ENCODE measurements at regions not wholly inside any gene's neighbourhood (a gene's known extent, or its start where the extent isn't known, plus 50 kb on each side); places are given as distances from the start of the nearest gene placed in this dataset.

DNA sequence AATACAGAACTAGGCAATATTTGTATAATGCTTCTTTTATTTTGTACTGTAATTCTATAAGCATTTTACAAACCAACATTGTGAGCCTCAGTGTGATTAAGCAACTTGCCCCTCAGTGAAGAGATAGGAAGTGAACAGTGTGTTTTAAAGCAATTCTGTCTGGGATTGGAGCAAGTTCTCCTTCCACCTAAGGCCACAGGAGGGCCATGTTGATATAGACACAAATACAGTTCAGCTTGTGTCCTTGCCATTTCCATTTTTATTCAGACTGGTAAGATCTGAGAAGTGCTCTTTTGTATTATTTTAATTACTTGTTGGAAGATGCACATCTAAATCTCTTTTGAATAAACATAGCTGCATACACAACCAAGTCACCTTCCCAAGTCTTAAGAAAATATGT, 416.3 kb upstream of the COBL start:
- H3K4me3 ChIP-seq (ENCODE audit: low read depth, low read length): no peak overlapping the region

DNA sequence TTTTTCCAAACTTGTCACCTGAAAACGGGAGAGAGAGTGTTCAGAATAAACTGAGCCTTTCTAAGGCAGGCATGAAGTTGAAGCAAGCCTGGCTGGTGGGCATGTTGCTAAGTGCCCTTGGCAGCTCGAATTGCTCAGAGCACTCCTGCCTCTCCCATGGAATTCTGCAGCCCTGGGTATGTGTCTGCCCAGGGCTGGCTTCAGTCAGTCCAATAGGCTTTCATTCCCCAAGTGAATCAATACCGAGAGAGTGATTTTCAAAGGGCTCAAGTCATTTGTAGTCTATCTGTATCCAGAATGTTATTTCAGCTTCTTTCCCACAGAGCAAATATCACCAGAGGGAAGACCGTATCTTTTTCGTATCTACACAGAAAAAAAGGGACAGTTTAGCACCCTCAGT, 415.5 kb upstream of the COBL start:
- H3K4me3 ChIP-seq (ENCODE audit: low read depth, low read length): no peak overlapping the region

DNA sequence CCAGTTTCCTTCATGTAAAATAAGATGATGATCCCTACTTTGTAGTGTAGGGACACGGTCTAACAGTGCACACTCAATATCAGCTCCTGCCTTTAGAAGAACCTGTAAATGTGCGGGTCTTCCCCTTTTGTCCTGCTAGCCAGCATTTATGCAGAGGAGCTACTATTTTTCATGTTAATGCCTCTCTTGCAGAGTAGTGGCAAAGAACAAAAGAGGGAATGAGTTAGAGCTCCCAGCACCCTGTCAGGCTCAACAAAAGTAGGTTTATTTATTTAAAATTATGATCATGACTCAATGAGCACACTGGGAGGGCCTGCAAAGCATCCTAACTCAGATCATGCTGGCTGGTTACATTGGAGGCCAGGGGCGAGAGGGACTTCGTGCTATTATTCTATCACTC, 414.5 kb upstream of the COBL start:
- no peak overlapping the region for H3K4me3 ChIP-seq (ENCODE audit: low read depth, low read length)

DNA sequence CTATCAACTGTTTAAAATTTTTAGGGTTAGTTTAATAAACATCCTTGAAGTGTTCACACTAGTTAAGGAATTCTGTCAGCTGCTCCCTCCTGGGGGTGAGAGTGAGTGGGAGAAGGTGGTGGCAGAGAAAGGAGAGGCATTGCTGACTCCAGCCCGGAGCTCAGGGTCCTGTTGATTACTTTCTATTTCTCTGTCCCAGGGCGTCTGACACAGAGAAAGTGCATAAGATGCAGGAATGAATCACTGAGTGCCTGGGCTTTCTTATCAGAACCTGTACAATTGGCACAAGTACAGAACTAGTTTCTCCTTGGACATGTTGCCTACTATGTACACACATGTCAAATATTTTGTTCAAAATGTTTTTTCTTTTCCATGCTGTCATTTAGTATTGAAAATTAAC, 410.8 kb upstream of the COBL start:
- no peak overlapping the region for H3K4me3 ChIP-seq (ENCODE audit: low read depth, low read length)

DNA sequence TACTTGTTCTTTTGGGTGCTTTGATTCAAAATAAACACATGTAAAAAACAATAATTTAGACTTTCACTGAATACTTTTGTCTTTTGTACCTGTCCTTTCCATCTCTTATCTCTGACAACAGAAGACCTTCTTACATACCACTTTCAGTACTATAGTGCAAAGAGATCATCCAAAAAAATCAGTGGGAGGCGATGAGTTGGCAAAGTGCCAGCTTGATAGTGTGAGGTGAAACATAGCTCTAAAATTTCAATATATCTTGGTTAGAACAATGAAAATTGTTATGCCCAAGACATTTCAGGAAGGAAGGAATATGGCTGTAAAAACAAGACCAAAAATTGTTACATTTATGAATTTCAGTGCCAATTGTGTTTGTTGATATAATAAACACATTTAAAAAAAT, 390.2 kb upstream of the COBL start:
- no peak overlapping the region for H3K4me3 ChIP-seq (ENCODE audit: low read depth, low read length)

DNA sequence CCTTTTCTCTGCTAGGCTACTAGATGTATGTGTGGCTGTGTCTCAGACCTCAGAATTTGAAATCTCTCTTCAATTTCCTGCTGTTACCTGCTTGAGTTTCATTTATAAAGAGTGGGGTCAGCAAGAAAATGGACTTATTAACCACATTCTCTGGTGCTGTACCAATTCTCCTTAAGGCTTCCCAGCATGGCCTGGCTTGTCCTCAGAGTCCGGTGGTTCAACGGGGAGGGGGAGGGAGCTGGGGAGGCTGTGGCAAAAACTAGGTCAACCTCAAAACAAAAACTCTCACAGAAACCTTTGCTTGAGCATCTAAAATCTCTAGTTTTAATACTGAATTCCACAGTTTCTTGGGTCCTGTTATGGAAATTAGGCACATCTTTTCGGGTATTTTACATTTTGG, 389.1 kb upstream of the COBL start:
- no peak overlapping the region for H3K4me3 ChIP-seq (ENCODE audit: low read depth, low read length)

- no peak overlapping the region for H3K4me3 ChIP-seq (ENCODE audit: low read depth, low read length)
These were observed 386.1 kb upstream of the COBL start for GRCh38 chr7:51702673-51703072.

DNA sequence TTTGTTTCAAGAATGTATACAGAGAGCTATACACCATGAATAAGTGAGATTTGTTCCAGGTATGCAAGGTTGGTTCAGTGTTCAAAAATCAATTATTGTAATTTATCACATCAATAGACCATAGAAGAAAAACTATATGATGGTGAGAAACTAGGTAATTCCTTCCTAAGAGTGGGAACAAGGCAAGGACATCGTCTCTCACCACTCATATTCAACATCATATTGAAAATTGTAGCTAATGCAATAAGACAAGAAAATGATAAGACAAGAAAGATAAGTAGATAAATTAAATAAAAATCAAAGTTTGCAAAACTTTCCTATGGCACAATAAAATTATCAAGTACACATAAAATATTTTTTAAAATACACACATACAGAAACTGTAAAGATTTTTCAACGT, 385.3 kb upstream of the COBL start:
- H3K4me3 ChIP-seq (ENCODE audit: low read depth, low read length): no peak overlapping the region

- H3K4me3 ChIP-seq (ENCODE audit: low read depth, low read length): no peak overlapping the region
These were observed 384.1 kb upstream of the COBL start for GRCh38 chr7:51700593-51701215.

DNA sequence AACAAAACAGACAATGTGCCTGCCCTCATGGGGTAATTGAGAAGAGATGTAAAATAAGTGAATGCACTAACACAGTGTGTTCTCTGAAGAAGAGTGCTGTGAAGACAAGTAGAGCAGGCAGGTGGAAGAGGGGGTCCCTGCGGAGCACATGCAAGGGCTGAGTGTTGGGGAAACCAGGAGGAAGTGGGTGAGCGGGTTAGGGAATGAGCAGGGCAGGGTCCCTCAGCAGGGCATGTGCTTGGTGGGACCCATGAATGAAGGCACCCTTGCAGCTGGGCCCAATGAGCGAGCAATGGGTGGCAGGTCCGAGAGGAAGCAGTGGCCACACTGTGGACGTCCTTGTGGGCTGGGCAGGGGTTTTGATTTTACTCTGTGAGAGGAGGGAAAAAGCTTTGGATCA, 376.6 kb upstream of the COBL start:
- no peak overlapping the region for H3K4me3 ChIP-seq (ENCODE audit: low read depth, low read length)

DNA sequence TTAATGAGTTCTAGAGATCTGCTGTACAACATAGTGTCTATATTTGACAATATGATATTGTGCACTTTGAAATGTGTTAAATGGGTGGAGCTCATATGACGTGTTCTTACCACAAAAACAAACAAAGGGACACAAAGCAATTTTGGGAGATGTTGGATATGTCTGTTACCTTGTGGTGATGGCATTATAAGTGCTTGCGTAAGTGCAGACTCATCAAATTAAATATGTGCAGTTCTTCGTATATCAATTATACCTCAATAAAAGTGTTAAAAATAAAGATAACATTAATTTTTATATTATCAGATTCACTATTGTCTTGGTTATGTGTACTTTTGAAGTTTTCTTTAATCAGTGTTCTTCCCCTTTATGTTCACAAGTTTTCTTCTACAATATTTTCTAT, 372.9 kb upstream of the COBL start:
- no peak overlapping the region for H3K4me3 ChIP-seq (ENCODE audit: low read depth, low read length)

DNA sequence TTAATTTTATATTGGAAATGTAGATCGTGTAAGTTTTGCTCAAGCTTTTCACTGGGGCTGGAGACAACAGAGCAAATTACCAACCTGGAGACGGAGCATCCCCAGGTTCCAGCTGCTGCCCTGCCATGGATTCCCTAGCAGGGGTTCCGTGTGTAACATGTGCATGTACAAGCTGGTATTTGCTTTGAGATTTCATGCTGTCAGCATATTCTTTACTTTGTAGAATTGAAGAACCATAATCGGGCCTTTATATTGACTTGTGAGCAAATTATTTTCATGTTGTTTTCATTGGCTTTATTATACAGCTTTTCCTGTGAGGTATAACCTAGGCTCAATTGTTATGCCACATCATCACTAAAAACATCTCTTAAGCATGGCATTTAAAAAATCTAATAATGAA, 369.2 kb upstream of the COBL start:
- H3K4me3 ChIP-seq (ENCODE audit: low read depth, low read length): no peak overlapping the region

DNA sequence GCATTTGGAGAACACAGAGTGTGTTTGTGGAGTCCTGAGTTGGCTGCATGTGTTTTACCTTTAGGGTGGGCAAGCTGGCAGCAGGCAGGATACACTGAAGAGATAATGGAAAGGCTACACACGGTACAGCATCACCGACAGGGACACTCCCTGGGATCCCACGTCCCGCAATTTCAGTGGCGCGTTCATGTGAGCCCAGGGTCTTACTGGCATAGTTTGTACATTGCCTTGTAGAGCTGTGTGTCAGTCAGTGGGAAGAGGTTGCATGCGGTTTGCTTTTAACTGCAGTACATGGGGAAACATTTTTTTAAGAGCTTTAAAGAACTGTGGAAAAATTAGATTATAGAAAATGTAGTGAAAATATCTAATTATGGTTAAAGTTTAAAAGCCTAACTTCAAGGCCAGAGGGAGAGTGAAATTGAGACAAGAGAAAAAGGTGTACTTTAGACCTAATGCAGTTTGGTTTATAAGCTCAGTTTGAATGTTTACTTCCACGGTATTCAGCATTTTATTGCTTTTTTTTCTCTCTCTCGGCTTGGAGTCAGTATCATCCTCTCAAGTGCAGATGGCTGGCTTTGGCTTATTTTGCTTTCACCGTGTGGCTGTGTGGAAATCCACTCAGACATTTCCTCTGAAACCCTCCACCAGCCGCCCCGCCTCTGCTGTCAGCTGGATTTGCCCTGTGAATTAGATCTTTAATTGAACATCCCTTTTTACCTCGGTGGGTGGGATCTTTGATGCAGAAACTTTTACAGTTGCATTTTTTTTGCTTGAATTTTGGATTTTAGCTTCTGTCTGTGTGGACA, 364.2 kb upstream of the COBL start:
- H3K4me3 ChIP-seq (ENCODE audit: low read depth, low read length): no peak overlapping the region

DNA sequence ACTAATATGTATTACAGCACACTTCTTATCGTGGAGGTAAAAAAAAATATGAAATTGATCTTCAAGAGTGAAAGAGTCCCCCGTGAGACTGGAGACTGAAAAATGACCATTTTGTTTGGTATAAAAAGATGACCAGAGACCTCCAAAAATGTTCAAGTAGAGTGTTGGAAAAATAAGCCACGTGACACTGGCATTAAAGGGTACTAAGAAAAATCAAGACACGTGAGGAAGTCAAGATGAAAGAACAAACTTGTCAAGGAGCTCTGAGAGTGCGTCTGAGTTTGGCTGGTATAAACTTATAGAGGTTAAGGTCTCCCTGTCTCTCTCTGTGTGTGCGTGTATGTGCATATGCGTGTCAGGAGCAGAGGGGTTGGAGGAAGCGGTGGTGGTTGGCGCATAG, 362.7 kb upstream of the COBL start:
- no peak overlapping the region for H3K4me3 ChIP-seq (ENCODE audit: low read depth, low read length)

DNA sequence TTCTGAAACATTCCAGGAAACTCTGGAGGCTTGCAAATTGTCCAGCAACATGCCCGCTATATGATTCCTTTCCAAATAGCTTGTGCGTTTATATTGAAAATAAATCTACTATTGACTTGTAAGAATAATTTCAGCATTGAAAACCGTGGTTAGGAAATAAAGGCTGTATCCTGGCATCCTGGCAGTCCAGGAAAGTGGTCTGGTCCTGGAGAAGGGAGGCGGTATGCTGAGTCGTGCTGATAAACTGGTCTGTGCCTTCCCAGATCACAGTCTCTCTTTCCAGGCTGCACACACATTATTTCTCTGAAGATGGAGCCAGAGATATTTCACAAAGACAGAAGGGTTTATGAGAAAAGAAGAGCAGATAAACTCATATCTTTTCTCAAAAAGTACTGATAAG, 350.1 kb upstream of the COBL start:
- H3K4me3 ChIP-seq (ENCODE audit: low read depth, low read length): no peak overlapping the region

- no peak overlapping the region for H3K4me3 ChIP-seq (ENCODE audit: low read depth, low read length)
These were observed 349.7 kb upstream of the COBL start for GRCh38 chr7:51666266-51666665.

DNA sequence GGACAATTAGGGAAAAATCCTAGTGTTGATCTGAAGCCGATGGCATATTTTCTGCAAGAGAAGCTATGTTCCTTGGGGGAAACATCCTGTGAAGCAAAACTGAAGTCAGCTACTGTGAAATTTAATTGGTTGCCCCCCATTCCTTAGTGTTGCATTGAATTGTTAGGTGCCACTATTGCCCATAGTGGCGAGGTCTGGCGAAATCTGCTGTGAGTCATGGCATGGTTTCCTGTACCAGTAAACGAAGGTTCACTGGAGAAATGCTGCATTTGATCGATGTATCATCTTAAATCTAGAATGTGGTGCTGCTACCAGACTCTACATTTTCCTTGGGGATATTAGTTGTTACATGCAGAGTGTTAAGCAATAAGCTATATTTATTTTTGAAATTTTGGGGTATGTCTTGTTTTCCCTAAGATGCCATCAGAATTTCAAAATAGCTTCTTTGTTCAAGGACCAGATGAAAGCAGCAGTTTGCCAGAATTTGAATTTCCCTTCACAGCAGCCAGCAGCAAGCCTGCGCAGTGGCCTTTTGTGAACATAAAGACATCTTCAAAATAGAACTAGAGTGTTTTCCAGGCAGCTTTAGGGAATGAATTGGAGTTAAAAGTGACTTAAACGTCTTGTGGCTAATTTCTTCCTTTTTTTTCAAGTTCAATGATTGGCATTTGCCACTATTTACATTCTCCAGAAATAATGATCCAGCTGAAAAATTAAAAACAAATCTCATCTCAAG, 348.6 kb upstream of the COBL start:
- H3K4me3 ChIP-seq (ENCODE audit: low read depth, low read length): no peak overlapping the region

- H3K4me3 ChIP-seq (ENCODE audit: low read depth, low read length): no peak overlapping the region
These were observed 343.9 kb upstream of the COBL start for GRCh38 chr7:51660516-51660915.

DNA sequence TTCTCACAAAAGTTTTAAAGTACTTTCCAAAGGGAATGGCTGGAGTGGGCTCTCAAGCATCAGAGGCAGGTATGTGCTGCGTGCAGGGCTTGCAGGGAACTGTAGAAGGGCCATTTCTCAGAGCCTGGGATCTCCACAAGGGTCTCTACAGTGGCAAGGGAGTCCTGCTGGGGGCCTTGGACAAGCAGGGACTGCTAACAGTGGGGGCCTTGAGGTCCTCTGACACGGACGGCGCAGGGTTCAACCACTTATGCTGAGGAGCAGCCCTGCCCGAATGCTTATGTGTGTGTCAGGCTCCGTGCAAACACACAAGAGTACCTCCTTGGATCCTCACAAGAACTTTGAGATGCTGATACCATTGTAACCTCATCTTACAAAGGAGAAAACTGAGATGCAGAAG, 342.1 kb upstream of the COBL start:
- H3K4me3 ChIP-seq (ENCODE audit: low read depth, low read length): no peak overlapping the region

DNA sequence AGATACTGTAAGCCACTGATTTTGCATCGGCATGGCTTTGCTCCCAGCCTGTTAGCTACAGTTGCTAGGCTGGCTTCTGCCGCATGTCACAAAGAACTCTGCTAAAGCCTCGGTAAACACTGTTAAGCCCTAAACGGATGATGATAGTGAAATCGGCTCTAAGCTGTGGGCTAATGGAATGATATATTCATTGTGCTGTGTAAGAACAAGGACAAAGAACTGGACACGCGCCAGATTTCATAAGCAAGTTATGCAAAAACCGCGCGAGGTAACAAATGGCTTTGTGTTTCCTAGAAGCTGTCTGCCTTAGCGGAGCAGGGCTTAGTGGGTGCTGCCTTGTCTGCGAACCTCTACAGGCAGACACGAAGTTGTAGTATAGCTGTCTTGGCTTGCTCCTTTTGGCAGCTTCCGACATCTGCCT, 331.3 kb upstream of the COBL start:
- H3K4me3 ChIP-seq (ENCODE audit: low read depth, low read length): no peak overlapping the region

GRCh38 chr7:51647486-51647885, 330.9 kb upstream of the COBL start:
- no peak overlapping the region for H3K4me3 ChIP-seq (ENCODE audit: low read depth, low read length)

GRCh38 chr7:51645702-51646298, 329.2 kb upstream of the COBL start:
- no peak overlapping the region for H3K4me3 ChIP-seq (ENCODE audit: low read depth, low read length)

All from iPS-11a (cell line).